ENCODE measurements at regions not wholly inside any gene's neighbourhood (a gene's known extent, or its start where the extent isn't known, plus 50 kb on each side); places are given as distances from the start of the nearest gene placed in this dataset.

DNA sequence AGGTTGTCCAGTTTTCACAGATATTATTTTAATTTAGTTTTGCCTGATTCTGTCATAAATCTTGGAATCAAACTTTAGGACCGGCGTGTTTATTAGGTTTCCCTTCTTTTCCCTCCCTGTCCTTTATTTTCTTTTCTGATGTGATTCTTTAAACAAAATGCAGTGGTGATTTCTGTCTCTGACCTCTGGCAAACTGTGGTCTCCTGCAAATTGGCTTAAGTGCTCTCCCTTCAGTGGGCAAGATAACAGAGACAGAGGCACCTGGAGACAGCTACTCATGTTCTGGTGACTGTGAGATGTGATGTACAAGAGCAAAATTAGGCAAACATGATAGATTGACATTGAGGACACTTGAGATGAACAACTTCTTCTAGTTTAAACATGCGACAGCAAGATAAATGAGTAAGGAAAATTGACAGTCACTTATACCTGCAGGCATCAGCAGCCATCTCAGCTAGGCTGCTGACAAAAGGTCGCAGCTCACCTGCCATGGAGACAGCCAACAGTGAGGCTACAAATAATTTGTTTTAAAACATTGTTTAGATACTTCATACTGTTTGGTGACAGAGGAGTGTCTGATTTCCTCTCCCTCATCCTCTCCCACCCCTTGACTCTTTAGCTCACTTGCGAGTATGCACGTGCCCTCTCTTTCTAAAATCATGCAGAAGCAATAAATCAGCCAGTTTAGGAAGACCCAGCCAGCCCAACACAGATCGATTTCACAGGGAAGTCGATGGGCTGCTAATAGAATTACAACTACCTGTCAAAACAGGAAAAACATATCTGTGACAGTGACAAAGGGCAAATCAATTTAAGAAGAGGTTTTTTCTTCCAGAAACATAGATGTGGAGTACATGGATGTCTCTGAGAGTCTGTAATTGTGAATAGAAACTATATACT, 63.4 kb upstream of the MAP3K7 start:
- DNase-seq (ENCODE audit: low read depth), result no peak
- no peak overlapping the region for H3K4me3 ChIP-seq (ENCODE audit: low read length)
- TF ChIP-seq, protein P1, sequence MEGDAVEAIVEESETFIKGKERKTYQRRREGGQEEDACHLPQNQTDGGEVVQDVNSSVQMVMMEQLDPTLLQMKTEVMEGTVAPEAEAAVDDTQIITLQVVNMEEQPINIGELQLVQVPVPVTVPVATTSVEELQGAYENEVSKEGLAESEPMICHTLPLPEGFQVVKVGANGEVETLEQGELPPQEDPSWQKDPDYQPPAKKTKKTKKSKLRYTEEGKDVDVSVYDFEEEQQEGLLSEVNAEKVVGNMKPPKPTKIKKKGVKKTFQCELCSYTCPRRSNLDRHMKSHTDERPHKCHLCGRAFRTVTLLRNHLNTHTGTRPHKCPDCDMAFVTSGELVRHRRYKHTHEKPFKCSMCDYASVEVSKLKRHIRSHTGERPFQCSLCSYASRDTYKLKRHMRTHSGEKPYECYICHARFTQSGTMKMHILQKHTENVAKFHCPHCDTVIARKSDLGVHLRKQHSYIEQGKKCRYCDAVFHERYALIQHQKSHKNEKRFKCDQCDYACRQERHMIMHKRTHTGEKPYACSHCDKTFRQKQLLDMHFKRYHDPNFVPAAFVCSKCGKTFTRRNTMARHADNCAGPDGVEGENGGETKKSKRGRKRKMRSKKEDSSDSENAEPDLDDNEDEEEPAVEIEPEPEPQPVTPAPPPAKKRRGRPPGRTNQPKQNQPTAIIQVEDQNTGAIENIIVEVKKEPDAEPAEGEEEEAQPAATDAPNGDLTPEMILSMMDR (conservative IDR thresholded peaks at IDR 0.05; ENCODE audit: low read length), result no peak

DNA sequence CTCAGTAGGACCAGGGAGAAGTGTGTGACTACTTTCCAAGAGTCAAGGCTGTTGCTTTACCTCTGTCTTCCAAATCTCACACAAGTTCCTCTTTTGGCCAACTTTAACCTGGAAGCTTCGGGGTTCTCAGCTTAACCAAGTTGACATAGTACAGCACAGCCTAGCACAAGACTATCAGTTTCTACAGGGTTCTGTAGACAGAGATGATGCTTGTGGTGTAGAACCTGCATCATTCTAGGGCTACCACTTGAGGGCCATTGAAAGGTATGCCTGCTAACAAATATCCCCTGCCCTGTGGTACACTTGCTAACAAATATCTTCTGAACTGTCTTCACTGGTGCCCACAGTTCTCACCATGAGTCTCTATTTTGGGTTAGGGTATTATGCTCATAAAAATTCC, 62.0 kb upstream of the MAP3K7 start:
- no peak for DNase-seq (ENCODE audit: low read depth)
- TF ChIP-seq, protein P1 (conservative IDR thresholded peaks at IDR 0.05; ENCODE audit: low read length), result no peak
- no peak overlapping the region for H3K4me3 ChIP-seq (ENCODE audit: low read length)

GRCh38 chr6:90646940-90647339, 60.1 kb upstream of the MAP3K7 start:
- DNase-seq (ENCODE audit: low read depth), result no peak
- H3K4me3 ChIP-seq (ENCODE audit: low read length), result no peak overlapping the region
- TF ChIP-seq, protein P1 (conservative IDR thresholded peaks at IDR 0.05; ENCODE audit: low read length), result no peak

DNA sequence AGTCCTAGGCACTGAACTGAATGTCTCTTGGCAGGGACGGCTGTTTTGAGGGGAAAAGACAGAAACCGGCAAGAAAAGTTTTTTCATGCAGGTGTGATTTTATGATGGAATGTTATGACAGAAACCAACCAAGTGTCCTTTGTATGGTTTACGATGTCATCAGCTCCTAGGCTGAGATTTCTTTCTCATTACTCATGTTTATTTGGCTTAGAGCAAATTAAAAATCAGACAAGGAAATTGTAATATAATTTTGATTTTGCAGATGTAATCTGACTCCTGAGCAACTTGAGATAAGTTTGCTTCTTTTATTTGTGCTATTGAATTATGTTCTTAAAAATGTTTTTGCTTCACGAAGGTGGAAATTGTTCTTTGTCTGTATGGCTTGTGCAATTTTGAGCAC, 58.8 kb upstream of the MAP3K7 start:
- no peak overlapping the region for H3K4me3 ChIP-seq (ENCODE audit: low read length)
- DNase-seq (ENCODE audit: low read depth), result no peak
- TF ChIP-seq, protein P1 (conservative IDR thresholded peaks at IDR 0.05; ENCODE audit: low read length), result no peak

DNA sequence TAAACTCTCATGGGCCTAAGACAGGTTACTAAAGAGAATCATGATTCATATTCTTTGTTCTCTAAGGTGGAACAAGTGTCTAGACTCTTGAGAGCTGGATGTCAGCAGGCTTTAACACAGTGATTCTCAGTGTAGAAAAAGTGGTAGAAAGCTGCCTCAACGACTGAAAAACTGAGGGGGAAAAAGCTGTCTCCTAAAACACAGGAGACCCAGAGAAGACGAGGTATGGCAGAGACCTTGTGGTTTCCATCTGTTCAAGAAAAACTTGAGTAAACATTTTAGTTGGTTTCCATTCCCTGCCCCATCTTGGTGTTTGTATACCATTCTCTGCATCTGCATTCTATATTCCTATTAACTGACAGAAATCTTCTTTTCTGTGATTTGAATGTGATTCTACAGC, 57.6 kb upstream of the MAP3K7 start:
- H3K4me3 ChIP-seq (ENCODE audit: low read length), result no peak overlapping the region
- DNase-seq (ENCODE audit: low read depth), result no peak
- TF ChIP-seq, protein P1 (conservative IDR thresholded peaks at IDR 0.05; ENCODE audit: low read length), result no peak

DNA sequence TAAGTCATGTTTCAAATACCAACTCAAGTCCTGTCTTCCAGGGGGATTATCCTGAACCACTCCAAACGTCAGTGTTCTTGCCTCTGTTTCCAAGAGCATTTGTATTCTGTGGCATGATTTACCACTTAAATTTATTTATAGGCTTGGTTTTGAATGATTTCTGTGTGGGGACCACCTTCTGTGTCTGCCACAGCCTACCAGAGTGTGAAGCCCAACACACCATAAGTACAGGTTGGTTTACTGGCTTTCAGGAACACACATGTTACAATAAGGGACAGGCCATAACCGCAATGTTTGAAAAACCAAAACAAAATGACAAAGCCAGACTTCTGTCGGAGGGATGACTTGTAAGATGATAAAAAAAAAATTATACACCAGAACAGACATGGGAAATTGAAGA, 56.5 kb upstream of the MAP3K7 start:
- TF ChIP-seq, protein P1 (conservative IDR thresholded peaks at IDR 0.05; ENCODE audit: low read length), result no peak
- no peak for DNase-seq (ENCODE audit: low read depth)
- H3K4me3 ChIP-seq (ENCODE audit: low read length), result no peak overlapping the region

DNA sequence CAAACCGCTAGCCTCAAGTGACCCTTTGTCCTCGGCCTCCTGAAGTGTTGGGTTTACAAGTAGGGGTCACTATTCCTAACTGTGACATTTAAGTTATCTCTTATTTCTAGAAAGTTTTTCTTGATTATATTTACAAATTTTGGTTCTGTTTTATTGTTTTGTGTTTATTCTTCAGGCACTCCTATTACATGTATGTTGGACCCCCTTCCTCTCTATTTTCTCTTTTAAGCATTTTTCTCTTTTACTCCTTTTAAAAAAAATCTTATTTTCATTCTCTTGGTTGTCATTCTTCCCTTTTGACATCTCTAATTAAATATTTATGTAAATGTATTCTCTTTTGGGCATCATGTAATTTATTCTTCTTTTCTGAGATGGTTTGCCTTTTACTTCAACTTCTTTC, 50.4 kb upstream of the MAP3K7 start:
- TF ChIP-seq, protein P1 (conservative IDR thresholded peaks at IDR 0.05; ENCODE audit: low read length), result no peak

More for the DNA sequence above, 50.4 kb upstream of the MAP3K7 start:
- H3K4me3 ChIP-seq (ENCODE audit: low read length), result no peak overlapping the region
- DNase-seq (ENCODE audit: low read depth), result no peak
